PC-9 (cell line): ENCODE measurements at regions not wholly inside any gene's neighbourhood (a gene's known extent, or its start where the extent isn't known, plus 50 kb on each side); places are given as distances from the start of the nearest gene placed in this dataset.

Experiments used
- BruUV-seq: library from RNA; stranded (reverse); fragments of 400-500 nt; replicated peaks from 2 replicates; lab custom pipeline; 2021; lab: Mats Ljungman, UMichigan
- CTCF ChIA-PET: fragments of 300-600 bp; sonication (Branson Sonifier 250); formaldehyde crosslinking; loops from one replicate; lab custom pipeline; 2022; ENCODE audit warnings: antibody characterized with exemption; lab: Charles Lee
- POLR2A ChIA-PET: fragments of 300-600 bp; sonication (Branson Sonifier 250); formaldehyde crosslinking; loops from one replicate; lab custom pipeline; 2022; ENCODE audit warnings: antibody characterized with exemption; ENCODE audit not compliant: unreplicated experiment; lab: Charles Lee
- DNase-seq, 2 experiments: peaks; one replicate each; pipeline versions ENCODE4 v3.0.0 to v3.0.0-alpha.2; 2015 to 2022; ENCODE audit warnings: mixed read lengths in 1 of 2
- H2AFZ ChIP-seq: fragments of 200-600 bp; sonication (generic); 2 replicates; pipeline ENCODE4 v1.8.1; 2017; ENCODE audit warnings: antibody characterized with exemption
- H3F3A ChIP-seq: fragments of 200-600 bp; sonication (generic); 2 replicates; pipeline ENCODE4 v1.8.1; 2017; ENCODE audit warnings: antibody characterized with exemption, mild to moderate bottlenecking, low read depth; ENCODE audit not compliant: insufficient read depth
- H3K27ac ChIP-seq: fragments of 200-600 bp; sonication (generic); 2 replicates; pipeline ENCODE4 v1.6.1; 2016; ENCODE audit warnings: mixed run types
- H3K27me3 ChIP-seq: fragments of 200-600 bp; sonication (generic); 2 replicates; pipeline ENCODE4 v1.6.1; 2016; ENCODE audit warnings: low read depth, mixed run types; ENCODE audit not compliant: insufficient read depth
- H3K36me3 ChIP-seq: fragments of 200-600 bp; sonication (generic); 2 replicates; pipeline ENCODE4 v1.6.1; 2016; ENCODE audit warnings: low read depth, mixed run types
- H3K4me1 ChIP-seq: fragments of 200-600 bp; sonication (generic); replicated peaks from 2 replicates; pipeline ENCODE4 v1.6.1; 2016; ENCODE audit warnings: mixed run types; ENCODE audit not compliant: insufficient read depth
- H3K4me2 ChIP-seq: fragments of 200-600 bp; sonication (generic); 2 replicates; pipeline ENCODE4 v1.6.1; 2017; ENCODE audit warnings: mixed run types
- H3K4me3 ChIP-seq: fragments of 200-600 bp; sonication (generic); 2 replicates; pipeline ENCODE4 v1.6.1; 2016; ENCODE audit warnings: mixed run types
- H3K79me2 ChIP-seq: fragments of 200-600 bp; sonication (generic); 2 replicates; pipeline ENCODE4 v1.6.1; 2017; ENCODE audit warnings: low read depth, mixed run types
- H3K9me2 ChIP-seq: fragments of 200-600 bp; sonication (generic); 2 replicates; pipeline ENCODE4 v1.8.1; 2017; ENCODE audit warnings: mild to moderate bottlenecking; ENCODE audit not compliant: insufficient read depth
- H3K9me3 ChIP-seq: fragments of 200-600 bp; sonication (generic); 2 replicates; pipeline ENCODE4 v1.8.1; 2016; ENCODE audit warnings: low read depth; ENCODE audit not compliant: insufficient read depth
- H4K20me1 ChIP-seq: fragments of 200-600 bp; sonication (generic); 2 replicates; pipeline ENCODE4 v1.8.1; 2017; ENCODE audit not compliant: insufficient read depth
- CTCF ChIP-seq: fragments of 200-600 bp; sonication (generic); conservative IDR thresholded peaks from 2 replicates; pipeline ENCODE4 v1.6.1; 2017; ENCODE audit warnings: mixed run types, antibody characterized with exemption, mild to moderate bottlenecking, moderate library complexity
- EZH2 ChIP-seq: fragments of 200-600 bp; sonication (generic); IDR thresholded peaks from 2 replicates; pipeline ENCODE4 v1.8.0; 2017; ENCODE audit warnings: antibody characterized with exemption, low read depth
- intact Hi-C: fragments of 100-400 bp; cut with micrococcal nuclease; formaldehyde crosslinking; loops from one replicate; pipeline ENCODE4 v1.10.0; 2022; ENCODE audit not compliant: unreplicated experiment

GRCh38 chr4:138030375-138030774 lies 211.8 kb downstream of the SLC7A11 start:
- CTCF ChIA-PET, result no interaction called here
- no peaks in the 10 kb centered on the region for H4K20me1 ChIP-seq
- no peaks in the 10 kb centered on the region for H3K9me2 ChIP-seq
- peaks cover 3% of the 10 kb centered on the region; the same call in 1 of the 2 replicates for H3F3A ChIP-seq
- no peaks in the 10 kb centered on the region for H3K79me2 ChIP-seq
- no peaks in the 10 kb centered on the region for H3K27me3 ChIP-seq
- no peak for DNase-seq
- H3K4me2 ChIP-seq, result no peak overlapping the region
- TF ChIP-seq CTCF (no peak), EZH2 (no peak)
- no peaks in the 10 kb centered on the region for H3K36me3 ChIP-seq
- no peak overlapping the region for H3K27ac ChIP-seq
- no TSS peak for BruUV-seq
- no peak overlapping the region for H3K4me3 ChIP-seq
- H3K9me3 ChIP-seq, result no peaks in the 10 kb centered on the region
- POLR2A ChIA-PET, result no interaction called here
- H2AFZ ChIP-seq, result no peak overlapping the region
- peaks cover 8% of the 10 kb centered on the region for H3K4me1 ChIP-seq
- intact Hi-C loops, result loop anchor here (10.0 kb wide), 2 partner anchors 206 to 906 kb away; no protein-coding TSS in a partner anchor

- H3F3A ChIP-seq, result no peaks in the 10 kb centered on the region
- H3K9me3 ChIP-seq, result no peaks in the 10 kb centered on the region
- ChIA-PET CTCF (no interaction called here), POLR2A (no interaction called here)
- no peaks in the 10 kb centered on the region for H3K79me2 ChIP-seq
- no peaks in the 10 kb centered on the region for H4K20me1 ChIP-seq
- no peaks in the 10 kb centered on the region for H3K27me3 ChIP-seq
- no peak overlapping the region for H3K4me2 ChIP-seq
- no peak for DNase-seq
- no peak overlapping the region for H3K27ac ChIP-seq
- no peak overlapping the region for H3K4me3 ChIP-seq
- TF ChIP-seq CTCF, result no peak
- no peak for TF ChIP-seq EZH2
- H3K36me3 ChIP-seq, result no peaks in the 10 kb centered on the region
- no TSS peak for BruUV-seq
- H3K9me2 ChIP-seq, result no peaks in the 10 kb centered on the region
- intact Hi-C loops, result no loop called here
- no peak overlapping the region for H2AFZ ChIP-seq
- no peaks in the 10 kb centered on the region for H3K4me1 ChIP-seq
Observed at GRCh38 chr4:138028923-138029322, 213.2 kb downstream of the SLC7A11 start.

- no peaks in the 10 kb centered on the region for H3F3A ChIP-seq
- H4K20me1 ChIP-seq, result no peaks in the 10 kb centered on the region
- H3K27ac ChIP-seq, result no peak overlapping the region
- no peaks in the 10 kb centered on the region for H3K9me3 ChIP-seq
- ChIA-PET POLR2A (no interaction called here), CTCF (no interaction called here)
- intact Hi-C loops, result no loop called here
- no peaks in the 10 kb centered on the region for H3K4me1 ChIP-seq
- no peaks in the 10 kb centered on the region for H3K27me3 ChIP-seq
- no peaks in the 10 kb centered on the region for H3K9me2 ChIP-seq
- no peak overlapping the region for H2AFZ ChIP-seq
- H3K79me2 ChIP-seq, result no peaks in the 10 kb centered on the region
- H3K4me2 ChIP-seq, result no peak overlapping the region
- no peaks in the 10 kb centered on the region for H3K36me3 ChIP-seq
- no TSS peak for BruUV-seq
- no peak for TF ChIP-seq EZH2
- TF ChIP-seq CTCF, result no peak
- no peak for DNase-seq
- H3K4me3 ChIP-seq, result no peak overlapping the region
Observed at GRCh38 chr4:138021139-138021830, 220.9 kb downstream of the SLC7A11 start.
